ENCODE measurements at regions not wholly inside any gene's neighbourhood (a gene's known extent, or its start where the extent isn't known, plus 50 kb on each side); places are given as distances from the start of the nearest gene placed in this dataset.
A peak's percentile ranks its signal among the peaks of the same experiment; 100 is the strongest.

- intact Hi-C loops (cut with DNase I): no loop called here
These were observed 118.4 kb upstream of the MAP3K1 start for GRCh38 chr5:56696900-56697299.

GRCh38 chr5:56693220-56693579 lies 122.1 kb upstream of the MAP3K1 start:
- intact Hi-C loops (cut with DNase I): no loop called here
- peak in 40 of 42 donors; percentile 27 to 83 (median 58) for DNase-seq

More at GRCh38 chr5:56696900-56697299, 118.4 kb upstream of the MAP3K1 start:
- no peak for DNase-seq

GRCh38 chr5:56692359-56693219 lies 122.8 kb upstream of the MAP3K1 start:
- intact Hi-C loops (cut with DNase I): no loop called here

GRCh38 chr5:56688402-56688801 lies 126.9 kb upstream of the MAP3K1 start:
- intact Hi-C loops (cut with DNase I): no loop called here

More at GRCh38 chr5:56692359-56693219, 122.8 kb upstream of the MAP3K1 start:
- DNase-seq: no peak

GRCh38 chr5:56686337-56687195 lies 128.8 kb upstream of the MAP3K1 start:
- no peak for DNase-seq
- intact Hi-C loops (cut with DNase I): no loop called here

More at GRCh38 chr5:56688402-56688801, 126.9 kb upstream of the MAP3K1 start:
- no peak for DNase-seq

GRCh38 chr5:56685503-56686217 lies 129.7 kb upstream of the MAP3K1 start:
- DNase-seq: no peak
- intact Hi-C loops (cut with DNase I): no loop called here

GRCh38 chr5:56684159-56684558 lies 131.2 kb upstream of the MAP3K1 start:
- intact Hi-C loops (cut with DNase I): no loop called here

GRCh38 chr5:56683733-56684132 lies 131.6 kb upstream of the MAP3K1 start:
- no peak for DNase-seq
- intact Hi-C loops (cut with DNase I): no loop called here

More at GRCh38 chr5:56684159-56684558, 131.2 kb upstream of the MAP3K1 start:
- no peak for DNase-seq

- intact Hi-C loops (cut with DNase I): no loop called here
These were observed 132.1 kb upstream of the MAP3K1 start for GRCh38 chr5:56683281-56683680.

GRCh38 chr5:56681346-56681745 lies 134.0 kb upstream of the MAP3K1 start:
- no peak for DNase-seq
- intact Hi-C loops (cut with DNase I): no loop called here

More at GRCh38 chr5:56683281-56683680, 132.1 kb upstream of the MAP3K1 start:
- DNase-seq: no peak

GRCh38 chr5:56680731-56681130 lies 134.6 kb upstream of the MAP3K1 start:
- no peak for DNase-seq
- intact Hi-C loops (cut with DNase I): no loop called here

GRCh38 chr5:56677690-56678305 lies 137.6 kb upstream of the MAP3K1 start:
- intact Hi-C loops (cut with DNase I): no loop called here
- no peak for DNase-seq

GRCh38 chr5:56676091-56676768 lies 139.1 kb upstream of the MAP3K1 start:
- intact Hi-C loops (cut with DNase I): no loop called here
- DNase-seq: peak in 2 of 42 donors; percentile 21 to 35

GRCh38 chr5:56674441-56674840 lies 140.9 kb upstream of the MAP3K1 start:
- peak in 1 of 42 donors; percentile 25 for DNase-seq
- intact Hi-C loops (cut with DNase I): no loop called here

GRCh38 chr5:56673171-56673570 lies 142.2 kb upstream of the MAP3K1 start:
- DNase-seq: peak in 5 of 42 donors; percentile 14 to 43 (median 24)
- intact Hi-C loops (cut with DNase I): no loop called here

GRCh38 chr5:56671571-56671970 lies 143.8 kb upstream of the MAP3K1 start:
- DNase-seq: no peak
- intact Hi-C loops (cut with DNase I): no loop called here

GRCh38 chr5:56670916-56671315 lies 144.4 kb upstream of the MAP3K1 start:
- DNase-seq: no peak
- intact Hi-C loops (cut with DNase I): no loop called here
